T47D (cell line): ENCODE measurements at regions not wholly inside any gene's neighbourhood (a gene's known extent, or its start where the extent isn't known, plus 50 kb on each side); places are given as distances from the start of the nearest gene placed in this dataset.

Source experiments
- DNase-seq, 2 experiments: peaks; one replicate each; pipeline versions ENCODE4 v3.0.0 to v3.0.0-alpha.2; 2011 to 2012; ENCODE audit warnings: low read depth in 1 of 2, low spot score in 1 of 2
- JUND ChIP-seq: IDR thresholded peaks from 2 replicates; pipeline ENCODE4 v1.6.1; 2012; ENCODE audit warnings: low read depth
- in situ Hi-C: cut with HindIII; loops from 2 replicates; pipeline ENCODE4 v1.10.0; 2016; ENCODE audit warnings: low sequenced_read_pairs, low pct_unique_long_range_greater_than_20kb

DNA sequence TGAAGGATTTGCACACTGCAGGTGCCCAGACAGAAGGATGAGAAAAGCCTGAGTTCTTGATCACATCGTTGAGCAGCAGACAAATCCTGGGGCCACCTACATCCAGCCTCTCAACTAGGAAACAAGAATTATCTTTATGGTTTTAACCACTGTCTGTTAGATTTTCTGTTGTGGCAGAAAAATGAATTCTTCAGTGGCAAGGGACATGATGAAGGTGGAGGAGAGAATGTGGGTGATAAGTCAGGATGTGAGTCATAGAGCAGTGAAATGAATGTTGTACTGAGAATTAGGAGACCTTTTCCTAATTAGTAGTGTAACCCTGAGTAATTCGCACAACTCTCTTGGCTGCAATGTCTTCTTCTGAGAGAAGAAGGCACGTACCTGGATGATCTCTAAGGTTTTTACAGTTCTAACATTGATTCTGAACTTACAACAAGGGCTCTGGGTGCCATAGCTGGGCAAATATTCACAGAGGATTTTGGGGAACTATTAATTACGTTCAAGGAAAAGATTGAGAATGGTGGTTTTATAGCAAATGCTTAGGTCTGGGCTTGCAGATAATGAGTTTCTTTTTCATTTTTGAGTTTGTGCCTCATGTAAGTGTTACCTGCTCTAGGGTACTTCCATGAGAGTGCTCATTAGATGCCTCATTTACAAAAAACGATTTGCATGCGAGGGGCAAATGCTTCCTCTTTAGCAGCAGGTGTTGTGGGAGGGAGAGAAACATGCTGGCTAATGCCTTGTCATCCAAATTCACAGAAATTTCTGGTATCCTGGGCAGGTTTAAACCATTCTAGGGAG, 111.0 kb upstream of the KL start:
- in situ Hi-C loops, result no loop called here
- no peak for DNase-seq
- TF ChIP-seq JUND, result no peak

DNA sequence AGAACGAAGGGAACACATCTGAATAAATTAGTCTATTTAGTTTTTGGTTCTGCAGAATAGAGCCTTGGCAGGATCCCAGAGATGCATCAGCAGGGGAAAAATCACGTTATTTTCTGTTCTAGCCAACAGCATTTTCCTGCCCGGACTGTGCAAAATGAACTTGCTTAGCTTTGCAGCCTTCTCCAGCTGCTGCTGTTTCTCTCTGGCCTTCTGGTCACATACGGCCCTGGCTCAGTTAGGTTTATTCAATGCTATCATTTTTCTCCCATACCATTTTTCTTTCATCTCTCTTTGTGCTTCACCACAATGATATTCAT, 110.4 kb upstream of the KL start:
- no peak for TF ChIP-seq JUND
- in situ Hi-C loops, result no loop called here
- no peak for DNase-seq

DNA sequence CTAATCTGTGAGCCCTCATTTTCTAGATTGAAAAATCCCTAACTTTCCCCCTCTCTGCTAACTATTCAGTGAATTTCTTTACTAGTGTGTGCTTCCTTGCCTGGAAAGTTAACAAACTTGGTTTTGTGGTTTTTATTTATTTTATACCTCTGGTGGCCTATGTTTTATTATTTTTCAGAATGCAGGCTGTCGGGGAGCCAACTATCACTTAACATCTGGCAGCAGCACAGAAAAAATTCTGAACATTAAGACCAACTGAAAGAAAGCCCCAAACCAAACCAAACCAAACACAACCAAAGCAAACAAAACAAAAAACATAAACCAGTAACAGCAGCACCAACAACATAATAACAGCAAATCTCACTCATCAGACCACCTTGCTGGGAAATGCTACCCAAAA, 109.0 kb upstream of the KL start:
- TF ChIP-seq JUND, result no peak
- in situ Hi-C loops, result no loop called here
- no peak for DNase-seq

DNA sequence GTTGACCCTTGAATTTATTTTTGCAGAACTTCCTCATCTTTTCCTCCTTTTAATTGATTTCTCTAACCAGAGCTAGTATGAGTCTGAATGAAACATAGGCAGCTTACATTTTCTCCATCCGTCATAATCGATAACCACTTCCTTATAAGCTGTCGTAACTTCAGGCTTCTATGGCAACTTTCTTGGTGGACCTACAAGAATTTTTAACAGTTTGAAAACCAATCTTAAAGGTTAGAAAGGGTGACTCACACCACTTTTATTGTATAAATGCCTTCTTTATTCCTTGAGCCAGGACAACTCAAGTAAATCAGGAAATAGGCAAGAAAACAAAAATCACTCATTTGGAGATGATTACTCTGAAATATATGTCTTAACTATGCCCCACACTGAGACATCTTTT, 105.7 kb upstream of the KL start:
- no peak for TF ChIP-seq JUND
- in situ Hi-C loops, result no loop called here
- no peak for DNase-seq

DNA sequence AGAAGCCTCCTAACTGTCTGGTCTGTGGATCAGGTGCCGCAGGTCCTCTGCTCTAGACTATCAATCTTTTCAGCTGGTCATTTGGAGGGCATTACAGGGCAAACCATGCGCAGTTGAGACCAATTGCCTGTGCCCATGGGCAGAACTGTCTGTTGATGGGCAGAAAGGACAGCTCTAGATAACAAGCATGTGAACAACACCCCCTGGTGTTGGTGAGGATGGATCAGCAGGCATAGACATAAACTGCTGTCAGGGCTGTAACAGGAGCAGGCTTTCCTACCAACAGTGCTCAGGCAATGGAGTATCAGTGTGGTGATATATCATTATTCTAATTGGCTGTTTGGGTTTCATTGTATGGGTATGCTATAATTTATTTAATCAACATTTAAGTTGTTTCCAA, 104.7 kb upstream of the KL start:
- in situ Hi-C loops, result no loop called here
- no peak for TF ChIP-seq JUND
- DNase-seq, result peak; percentile 4 to 75

DNA sequence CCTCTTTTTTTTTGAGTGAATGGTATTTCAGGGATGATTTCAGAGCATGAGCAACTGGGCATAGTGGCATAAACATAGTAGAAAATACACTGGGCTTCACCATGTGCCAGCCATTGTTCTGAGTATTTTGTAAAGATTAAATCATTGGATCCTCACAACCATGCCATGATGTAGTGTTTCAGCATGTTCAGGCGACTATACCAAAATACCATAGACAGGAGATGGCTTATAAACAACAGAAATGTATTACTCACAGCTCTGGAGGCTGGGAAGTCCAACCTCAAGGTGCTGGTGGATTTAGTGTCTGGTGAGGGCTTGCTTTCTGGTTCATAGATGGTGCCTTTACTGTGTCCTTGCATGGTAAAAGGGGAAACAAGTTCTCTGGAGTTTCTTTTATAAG, 101.5 kb upstream of the KL start:
- in situ Hi-C loops, result no loop called here
- DNase-seq, result no peak

DNA sequence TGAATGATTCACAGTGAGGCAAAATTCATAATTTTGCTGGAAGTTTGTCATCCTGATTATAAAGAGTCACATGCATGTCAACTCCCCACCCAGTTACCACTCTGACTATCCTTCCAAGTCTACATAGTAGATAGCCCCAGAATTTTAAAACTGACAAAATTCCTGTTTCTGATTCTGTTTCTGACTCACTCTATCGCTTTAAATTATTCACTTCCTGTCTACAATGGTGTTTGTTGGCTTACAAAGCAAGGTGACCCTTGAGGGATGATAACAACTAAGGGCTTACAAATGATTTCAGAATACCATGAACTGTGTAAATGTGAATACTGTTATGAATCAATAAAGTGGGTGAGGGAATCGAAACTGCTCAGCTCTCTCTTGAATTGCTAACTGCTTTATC, 98.7 kb upstream of the KL start:
- no peak for TF ChIP-seq JUND
- in situ Hi-C loops, result no loop called here
- DNase-seq, result no peak

More for the DNA sequence above, 101.5 kb upstream of the KL start:
- no peak for TF ChIP-seq JUND

DNA sequence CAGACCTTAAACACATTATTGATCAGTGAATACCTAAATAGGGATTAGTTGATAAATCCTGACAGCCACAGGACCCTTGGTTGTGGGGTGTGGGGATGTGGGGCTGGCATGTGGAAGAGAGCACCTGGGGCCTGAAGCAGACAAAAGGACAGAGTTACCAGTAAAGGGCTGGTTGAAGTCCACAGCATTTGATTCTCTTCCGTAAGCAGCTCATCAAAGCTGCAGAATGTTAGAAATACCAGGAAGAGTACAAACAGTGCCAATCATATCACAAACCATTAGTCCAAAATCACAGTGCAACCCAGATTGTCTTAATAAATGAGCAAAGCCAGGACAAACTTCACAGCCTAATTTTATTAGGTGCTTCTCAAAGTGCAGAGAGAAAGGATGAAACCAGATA, 92.5 kb upstream of the KL start:
- no peak for DNase-seq
- in situ Hi-C loops, result no loop called here
- no peak for TF ChIP-seq JUND

DNA sequence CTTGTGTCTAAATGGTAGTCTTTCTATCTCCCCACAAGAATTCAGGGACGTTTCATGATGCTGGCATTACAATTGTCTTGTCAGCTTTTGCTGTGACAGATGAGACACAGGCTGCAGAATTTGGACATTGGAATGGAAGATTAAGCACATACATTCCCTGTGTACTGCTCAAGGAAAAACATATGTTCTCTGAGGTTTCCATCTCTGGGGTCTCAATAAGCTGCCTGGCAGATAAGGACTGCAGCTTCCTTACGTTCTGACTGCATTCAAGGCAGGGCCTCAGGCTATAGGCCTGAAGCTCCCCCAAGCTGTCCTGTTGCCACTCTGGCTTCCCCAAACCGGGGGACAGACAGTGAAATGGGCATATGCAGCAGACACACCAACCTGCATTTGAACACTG, 91.3 kb upstream of the KL start:
- DNase-seq, result no peak
- TF ChIP-seq JUND, result no peak
- in situ Hi-C loops, result no loop called here

DNA sequence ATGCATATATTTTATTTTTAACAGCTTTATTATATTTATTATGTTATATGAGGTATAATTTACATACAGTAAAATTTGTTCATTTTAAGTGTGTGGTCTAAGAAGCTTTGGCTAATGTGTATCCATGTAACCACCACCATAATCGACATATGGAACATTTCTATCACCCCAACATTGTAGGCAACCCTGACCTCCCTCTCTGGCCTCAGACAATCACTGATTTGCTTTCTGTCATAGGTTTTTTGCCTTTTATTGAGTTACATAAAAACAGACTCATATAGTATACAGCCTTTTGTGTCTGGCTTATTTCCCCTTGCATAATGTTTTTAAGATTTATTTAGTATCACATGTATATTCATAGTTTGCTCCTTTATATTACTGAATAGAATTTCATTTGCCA, 90.7 kb upstream of the KL start:
- in situ Hi-C loops, result no loop called here
- no peak for TF ChIP-seq JUND
- no peak for DNase-seq

DNA sequence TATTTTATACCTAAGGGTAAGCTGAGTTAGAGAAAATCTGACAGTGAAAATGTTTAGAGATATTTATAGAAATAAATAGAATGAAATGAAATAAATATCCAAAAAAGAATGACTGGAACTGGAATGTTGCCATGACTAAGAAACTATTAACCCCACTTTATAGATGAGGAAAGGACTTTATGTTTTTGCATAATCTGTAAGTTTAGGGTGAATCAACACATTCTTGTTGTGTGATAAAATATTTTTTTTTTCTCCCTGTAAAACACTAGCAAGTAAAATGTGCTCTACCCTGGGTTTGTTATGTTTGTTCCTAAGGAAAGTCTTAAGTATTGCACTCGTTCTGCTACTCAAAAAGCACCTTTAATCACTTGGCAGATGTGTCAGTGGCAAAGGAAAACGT, 83.8 kb upstream of the KL start:
- in situ Hi-C loops, result no loop called here
- no peak for TF ChIP-seq JUND

DNA sequence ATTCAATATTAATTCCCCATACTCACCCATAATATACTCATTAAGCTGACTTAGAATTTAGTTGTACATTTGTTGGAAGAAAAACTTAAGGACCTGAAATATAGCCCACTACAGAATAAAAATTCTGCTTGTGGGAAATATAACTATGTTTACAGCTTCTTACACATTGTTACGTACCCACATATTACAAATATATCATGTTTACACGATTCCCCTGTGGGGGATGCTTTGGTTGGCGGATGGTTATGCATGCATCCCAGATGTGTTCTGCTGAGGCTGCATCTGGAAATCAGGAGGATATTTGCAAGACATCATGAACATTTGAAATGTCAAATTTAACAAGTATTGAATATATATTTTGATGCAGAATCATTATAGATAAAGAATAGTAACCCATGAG, 79.5 kb upstream of the KL start:
- TF ChIP-seq JUND, result no peak
- in situ Hi-C loops, result no loop called here
- no peak for DNase-seq

More for the DNA sequence above, 83.8 kb upstream of the KL start:
- DNase-seq, result no peak

DNA sequence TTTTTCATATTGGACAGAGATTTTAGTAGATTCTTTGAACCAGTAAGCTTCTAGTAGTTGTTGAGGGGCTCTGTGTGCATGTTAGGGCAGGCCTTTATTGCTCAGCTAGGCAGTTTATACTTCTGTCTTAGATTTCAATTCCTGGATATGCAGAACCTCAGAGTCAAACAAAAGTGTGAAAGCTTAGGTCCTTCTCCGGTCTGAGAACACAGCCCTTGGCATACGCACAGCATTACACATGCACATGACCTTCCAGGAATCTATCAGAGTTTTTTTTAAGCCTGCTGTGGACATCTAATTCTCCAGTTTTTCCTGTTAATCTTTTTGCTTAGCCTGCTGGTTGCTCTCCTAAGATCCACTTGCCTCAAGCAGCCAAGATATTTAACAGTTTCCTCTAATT, 77.9 kb upstream of the KL start:
- in situ Hi-C loops, result no loop called here
- no peak for TF ChIP-seq JUND
- no peak for DNase-seq

DNA sequence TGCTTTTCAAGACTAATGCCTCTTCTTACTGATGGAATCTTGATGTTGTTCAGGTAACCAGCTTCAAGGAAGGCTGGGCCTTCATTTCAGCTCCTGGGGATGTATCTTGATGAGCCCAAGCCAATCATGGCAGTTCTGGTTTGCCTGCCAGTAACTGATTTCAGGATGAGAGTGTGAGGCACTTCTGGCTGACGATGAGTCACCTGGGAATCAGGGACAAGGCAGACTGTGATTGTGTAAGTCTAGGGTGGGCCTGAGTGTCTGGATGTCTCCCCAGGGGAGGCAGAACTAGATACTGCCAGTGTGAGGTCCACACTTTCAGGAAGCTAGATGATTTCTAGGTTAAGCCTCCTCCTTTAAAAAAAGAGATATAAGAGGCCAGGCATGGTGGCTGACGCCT, 77.3 kb upstream of the KL start:
- no peak for TF ChIP-seq JUND
- no peak for DNase-seq
- in situ Hi-C loops, result no loop called here
